Loucy (cell line): ENCODE measurements at regions not wholly inside any gene's neighbourhood (a gene's known extent, or its start where the extent isn't known, plus 50 kb on each side); places are given as distances from the start of the nearest gene placed in this dataset.

Experiments
- H2AFZ ChIP-seq: fragments of 200-600 bp; sonication (generic); 2 replicates; pipeline ENCODE4 v1.6.0; 2016; ENCODE audit warnings: antibody characterized with exemption, mild to moderate bottlenecking, low read length, moderate library complexity
- H3F3A ChIP-seq: fragments of 200-600 bp; 2 replicates; pipeline ENCODE4 v1.6.0; 2016; ENCODE audit warnings: antibody characterized with exemption, low read depth, mild to moderate bottlenecking
- H3K27me3 ChIP-seq: fragments of 200-600 bp; sonication (generic); 2 replicates; pipeline ENCODE4 v1.6.1; 2014; ENCODE audit warnings: low read length, mild to moderate bottlenecking; ENCODE audit not compliant: insufficient read depth, poor library complexity, severe bottlenecking
- H3K36me3 ChIP-seq: fragments of 200-600 bp; sonication (generic); 2 replicates; pipeline ENCODE4 v1.6.1; 2016; ENCODE audit warnings: low read length; ENCODE audit not compliant: insufficient read depth
- H3K4me1 ChIP-seq: fragments of 200-600 bp; sonication (generic); 2 replicates; pipeline ENCODE4 v1.5.1; 2014; ENCODE audit warnings: low read length, mild to moderate bottlenecking; ENCODE audit not compliant: insufficient read depth, poor library complexity, severe bottlenecking
- H3K4me2 ChIP-seq: fragments of 200-600 bp; sonication (generic); 2 replicates; pipeline ENCODE4 v1.6.0; 2014; ENCODE audit warnings: antibody characterized with exemption, low read length, low read depth, mild to moderate bottlenecking; ENCODE audit not compliant: poor library complexity, severe bottlenecking
- H3K4me3 ChIP-seq: fragments of 200-600 bp; sonication (generic); 2 replicates; pipeline ENCODE4 v1.5.1; 2014; ENCODE audit warnings: low read length, mild to moderate bottlenecking, mixed read lengths; ENCODE audit not compliant: poor library complexity, severe bottlenecking
- H3K79me2 ChIP-seq: fragments of 200-600 bp; sonication (generic); 2 replicates; pipeline ENCODE4 v1.6.1; 2014; ENCODE audit warnings: low read length; ENCODE audit not compliant: insufficient read depth
- H3K9ac ChIP-seq: fragments of 200-600 bp; sonication (generic); 2 replicates; pipeline ENCODE4 v1.6.0; 2014; ENCODE audit warnings: mild to moderate bottlenecking, low read depth, low read length, moderate library complexity; ENCODE audit not compliant: poor library complexity, severe bottlenecking
- H3K9me2 ChIP-seq: fragments of 200-600 bp; sonication (generic); replicated peaks from 2 replicates; pipeline ENCODE4 v1.6.1; 2016; ENCODE audit warnings: low read depth, low read length, mixed read lengths
- H3K9me3 ChIP-seq: fragments of 200-600 bp; sonication (generic); 2 replicates; pipeline ENCODE4 v1.6.1; 2014; ENCODE audit warnings: mild to moderate bottlenecking, antibody characterized with exemption, low read length, low read depth; ENCODE audit not compliant: insufficient read depth
- H4K20me1 ChIP-seq: fragments of 200-600 bp; sonication (generic); 2 replicates; pipeline ENCODE4 v1.6.0; 2014; ENCODE audit warnings: antibody characterized with exemption, low read length, mild to moderate bottlenecking; ENCODE audit not compliant: insufficient read depth, poor library complexity, severe bottlenecking
- EZH2phosphoT487 ChIP-seq: fragments of 200-600 bp; IDR thresholded peaks from 2 replicates; pipeline ENCODE4 v1.6.1; 2018; ENCODE audit warnings: antibody characterized with exemption, mild to moderate bottlenecking, moderate library complexity, borderline replicate concordance
- TF ChIP-seq, protein P1 (sequence below): fragments of 200-600 bp; sonication (generic); conservative IDR thresholded peaks from 2 replicates; pipeline ENCODE4 v1.5.1; 2014; ENCODE audit warnings: mild to moderate bottlenecking, antibody characterized with exemption, low read length

GRCh38 chr6:99114769-99115406 is 167.1 kb upstream of the FBXL4 start:
- H2AFZ ChIP-seq = no peak overlapping the region
- no peak overlapping the region for H3K4me2 ChIP-seq
- H3F3A ChIP-seq = no peaks in the 10 kb centered on the region
- no peaks in the 10 kb centered on the region for H3K9me2 ChIP-seq
- no peaks in the 10 kb centered on the region for H3K4me1 ChIP-seq
- H3K4me3 ChIP-seq = no peak overlapping the region
- no peaks in the 10 kb centered on the region for H3K9me3 ChIP-seq
- H3K9ac ChIP-seq = no peak overlapping the region
- no peaks in the 10 kb centered on the region for H4K20me1 ChIP-seq
- H3K27me3 ChIP-seq = no peaks in the 10 kb centered on the region
- no peaks in the 10 kb centered on the region for H3K36me3 ChIP-seq
- TF ChIP-seq EZH2phosphoT487 = no peak
- TF ChIP-seq, protein P1, sequence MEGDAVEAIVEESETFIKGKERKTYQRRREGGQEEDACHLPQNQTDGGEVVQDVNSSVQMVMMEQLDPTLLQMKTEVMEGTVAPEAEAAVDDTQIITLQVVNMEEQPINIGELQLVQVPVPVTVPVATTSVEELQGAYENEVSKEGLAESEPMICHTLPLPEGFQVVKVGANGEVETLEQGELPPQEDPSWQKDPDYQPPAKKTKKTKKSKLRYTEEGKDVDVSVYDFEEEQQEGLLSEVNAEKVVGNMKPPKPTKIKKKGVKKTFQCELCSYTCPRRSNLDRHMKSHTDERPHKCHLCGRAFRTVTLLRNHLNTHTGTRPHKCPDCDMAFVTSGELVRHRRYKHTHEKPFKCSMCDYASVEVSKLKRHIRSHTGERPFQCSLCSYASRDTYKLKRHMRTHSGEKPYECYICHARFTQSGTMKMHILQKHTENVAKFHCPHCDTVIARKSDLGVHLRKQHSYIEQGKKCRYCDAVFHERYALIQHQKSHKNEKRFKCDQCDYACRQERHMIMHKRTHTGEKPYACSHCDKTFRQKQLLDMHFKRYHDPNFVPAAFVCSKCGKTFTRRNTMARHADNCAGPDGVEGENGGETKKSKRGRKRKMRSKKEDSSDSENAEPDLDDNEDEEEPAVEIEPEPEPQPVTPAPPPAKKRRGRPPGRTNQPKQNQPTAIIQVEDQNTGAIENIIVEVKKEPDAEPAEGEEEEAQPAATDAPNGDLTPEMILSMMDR = no peak
- H3K79me2 ChIP-seq = no peaks in the 10 kb centered on the region

DNA sequence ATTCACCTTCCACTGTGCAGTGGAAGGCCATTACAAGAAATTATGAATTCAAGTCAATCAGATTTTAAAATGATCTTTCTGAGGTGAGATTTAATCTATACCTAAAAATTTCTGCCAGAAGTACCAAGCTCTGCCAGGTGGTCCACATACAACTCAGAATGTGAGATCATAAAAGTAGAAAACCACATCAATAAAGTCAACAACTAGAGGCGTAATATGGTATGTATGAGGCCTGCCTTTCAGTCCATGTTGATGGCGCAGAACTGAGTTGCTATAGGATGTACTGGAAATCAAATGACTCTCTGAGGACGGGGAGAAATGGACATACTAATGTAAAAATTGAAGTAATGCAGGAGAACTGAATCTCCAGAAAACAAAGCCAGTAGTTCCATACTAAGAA is 163.8 kb upstream of the FBXL4 start:
- Histone ChIP-seq H4K20me1 (no peaks in the 10 kb centered on the region), H2AFZ (no peak overlapping the region), H3K36me3 (no peaks in the 10 kb centered on the region), H3K9me3 (no peaks in the 10 kb centered on the region), H3K4me2 (no peak overlapping the region), H3K9ac (no peak overlapping the region), H3F3A (no peaks in the 10 kb centered on the region), H3K4me3 (no peak overlapping the region), H3K27me3 (no peaks in the 10 kb centered on the region), H3K9me2 (no peaks in the 10 kb centered on the region), H3K79me2 (no peaks in the 10 kb centered on the region), H3K4me1 (no peaks in the 10 kb centered on the region)
- TF ChIP-seq EZH2phosphoT487 = no peak
- TF ChIP-seq, protein P1 = no peak

- no peak for TF ChIP-seq EZH2phosphoT487
- Histone ChIP-seq H3K79me2 (no peaks in the 10 kb centered on the region), H3K9me2 (no peaks in the 10 kb centered on the region), H3K9ac (no peak overlapping the region), H4K20me1 (no peaks in the 10 kb centered on the region), H2AFZ (no peak overlapping the region), H3K4me1 (no peaks in the 10 kb centered on the region), H3K27me3 (no peaks in the 10 kb centered on the region), H3K9me3 (no peaks in the 10 kb centered on the region), H3K4me2 (no peak overlapping the region), H3K36me3 (no peaks in the 10 kb centered on the region), H3F3A (no peaks in the 10 kb centered on the region), H3K4me3 (no peak overlapping the region)
Observed at GRCh38 chr6:99110029-99110428, 162.3 kb upstream of the FBXL4 start.

DNA sequence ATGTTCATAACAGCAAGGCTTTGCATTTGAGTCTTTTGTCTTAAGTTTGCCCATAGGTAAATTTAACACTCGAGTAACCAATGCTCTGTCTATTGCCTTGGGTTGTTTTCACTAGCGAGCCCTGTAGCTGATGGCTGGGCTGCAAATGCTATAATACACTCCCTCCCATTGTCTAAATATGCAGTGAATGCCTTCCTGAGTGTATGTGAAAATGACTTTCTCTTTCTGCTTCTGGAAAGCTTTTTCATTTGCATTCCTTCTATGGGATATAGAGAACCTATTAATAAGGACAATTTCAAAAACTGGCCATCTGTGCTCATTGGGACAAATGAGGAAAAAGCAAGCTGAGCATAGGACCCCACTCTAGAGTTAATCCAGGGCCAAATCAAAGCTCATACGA is 156.5 kb upstream of the FBXL4 start:
- Histone ChIP-seq H3K4me1 (no peaks in the 10 kb centered on the region), H4K20me1 (no peaks in the 10 kb centered on the region), H3K9ac (no peak overlapping the region), H3K9me2 (no peaks in the 10 kb centered on the region), H3K9me3 (no peaks in the 10 kb centered on the region), H3K79me2 (no peaks in the 10 kb centered on the region), H3K27me3 (no peaks in the 10 kb centered on the region), H3K4me3 (no peak overlapping the region), H3K36me3 (no peaks in the 10 kb centered on the region), H3K4me2 (no peak overlapping the region), H2AFZ (no peak overlapping the region), H3F3A (no peaks in the 10 kb centered on the region)
- TF ChIP-seq, protein P1 = no peak
- no peak for TF ChIP-seq EZH2phosphoT487
